Brain microvascular endothelial cell (primary cell): ENCODE measurements at regions not wholly inside any gene's neighbourhood (a gene's known extent, or its start where the extent isn't known, plus 50 kb on each side); places are given as distances from the start of the nearest gene placed in this dataset.

ENCODE experiments used
- DNase-seq: peaks from one replicate; pipeline ENCODE4 v3.0.0-alpha.2; 2020
- H3K27ac ChIP-seq: fragments of 250-450 bp; sonication (Bioruptor Pico); 2 replicates; pipeline ENCODE4 v1.5.1; 2020; ENCODE audit warnings: mild to moderate bottlenecking, moderate library complexity
- H3K27me3 ChIP-seq: fragments of 250-450 bp; sonication (Bioruptor Pico); replicated peaks from 2 replicates; pipeline ENCODE4 v1.5.1; 2020; ENCODE audit warnings: mild to moderate bottlenecking
- H3K36me3 ChIP-seq: fragments of 250-450 bp; sonication (Bioruptor Pico); replicated peaks from 2 replicates; pipeline ENCODE4 v1.5.1; 2020; ENCODE audit warnings: mild to moderate bottlenecking
- H3K4me3 ChIP-seq: 2 replicates; pipeline ENCODE4 v1.5.1; 2011; ENCODE audit warnings: low read depth, mild to moderate bottlenecking, control low read depth, low read length, moderate library complexity
- CTCF ChIP-seq: IDR thresholded peaks from 2 replicates; pipeline ENCODE4 v1.5.1; 2011; ENCODE audit warnings: low read depth, mild to moderate bottlenecking, moderate library complexity, low read length, control low read depth, inconsistent platforms; ENCODE audit errors: missing control alignments
- in situ Hi-C: cut with HindIII; loops from 2 replicates; pipeline ENCODE4 v1.10.0; 2017; ENCODE audit warnings: low sequenced_read_pairs, low pct_ligation_motif_present

- H3K4me3 ChIP-seq = no peak overlapping the region
- H3K27me3 ChIP-seq = no peaks in the 10 kb centered on the region
- TF ChIP-seq CTCF = no peak
- no peak overlapping the region for H3K27ac ChIP-seq
- DNase-seq = no peak
- no peaks in the 10 kb centered on the region for H3K36me3 ChIP-seq
- in situ Hi-C loops = no loop called here
Measured at GRCh38 chr2:150404147-150404546, 83.3 kb downstream of the RND3 start.

GRCh38 chr2:150403457-150403856 lies 84.0 kb downstream of the RND3 start:
- no peaks in the 10 kb centered on the region for H3K36me3 ChIP-seq
- in situ Hi-C loops = no loop called here
- no peaks in the 10 kb centered on the region for H3K27me3 ChIP-seq
- no peak overlapping the region for H3K27ac ChIP-seq
- TF ChIP-seq CTCF = no peak
- H3K4me3 ChIP-seq = no peak overlapping the region
- DNase-seq = no peak

GRCh38 chr2:150402953-150403352 lies 84.5 kb downstream of the RND3 start:
- Histone ChIP-seq H3K27ac (no peak overlapping the region), H3K27me3 (no peaks in the 10 kb centered on the region), H3K4me3 (no peak overlapping the region), H3K36me3 (no peaks in the 10 kb centered on the region)
- TF ChIP-seq CTCF = no peak
- in situ Hi-C loops = no loop called here
- no peak for DNase-seq

GRCh38 chr2:150400849-150401248 lies 86.6 kb downstream of the RND3 start:
- Histone ChIP-seq H3K4me3 (no peak overlapping the region), H3K27me3 (no peaks in the 10 kb centered on the region), H3K27ac (no peak overlapping the region), H3K36me3 (no peaks in the 10 kb centered on the region)
- TF ChIP-seq CTCF = no peak
- in situ Hi-C loops = no loop called here
- no peak for DNase-seq

GRCh38 chr2:150392614-150393013 lies 94.9 kb downstream of the RND3 start:
- in situ Hi-C loops = no loop called here
- Histone ChIP-seq H3K27ac (no peak overlapping the region), H3K27me3 (no peaks in the 10 kb centered on the region), H3K4me3 (no peak overlapping the region), H3K36me3 (no peaks in the 10 kb centered on the region)
- no peak for DNase-seq
- no peak for TF ChIP-seq CTCF

- no peak for DNase-seq
- no peak for TF ChIP-seq CTCF
- H3K27me3 ChIP-seq = no peaks in the 10 kb centered on the region
- in situ Hi-C loops = no loop called here
- no peaks in the 10 kb centered on the region for H3K36me3 ChIP-seq
- H3K4me3 ChIP-seq = no peak overlapping the region
- no peak overlapping the region for H3K27ac ChIP-seq
Measured at GRCh38 chr2:150391779-150392178, 95.7 kb downstream of the RND3 start.
